Endothelial cell of umbilical vein (primary cell): ENCODE measurements at regions not wholly inside any gene's neighbourhood (a gene's known extent, or its start where the extent isn't known, plus 50 kb on each side); places are given as distances from the start of the nearest gene placed in this dataset.

Experiments
- BruUV-seq: library from RNA; stranded (reverse); fragments of 400-500 nt; replicated peaks from 2 replicates; lab custom pipeline; 2021; lab: Mats Ljungman, UMichigan
- CTCF ChIA-PET: fragments of 300-600, 350-600 bp; sonication (Branson Sonifier 250); formaldehyde crosslinking; loops from one replicate; lab custom pipeline; 2021; ENCODE audit warnings: antibody characterized with exemption, inconsistent platforms; lab: Charles Lee
- POLR2A ChIA-PET: fragments of 300-600, 350-600 bp; sonication (Branson Sonifier 250); formaldehyde crosslinking; loops from one replicate; lab custom pipeline; 2021; ENCODE audit warnings: antibody characterized with exemption, inconsistent platforms; lab: Charles Lee
- DNase-seq: peaks from one replicate; pipeline ENCODE4 v3.0.0-alpha.2; 2011; ENCODE audit warnings: low read depth, low spot score
- FAIRE-seq: peaks from 2 replicates; lab custom pipeline; 2011; peaks lifted over from hg19 to GRCh38; lab: Jason Lieb, UNC
- H2AFZ ChIP-seq: 2 replicates; pipeline ENCODE4 v1.6.0; 2012; ENCODE audit warnings: low read depth, low read length, control low read depth, inconsistent platforms
- H3K27ac ChIP-seq: 2 replicates; pipeline ENCODE4 v1.5.1; 2011; ENCODE audit warnings: low read depth, mild to moderate bottlenecking, control low read depth, low read length, moderate library complexity; ENCODE audit not compliant: insufficient read depth
- H3K27me3 ChIP-seq, 2 experiments: 2 replicates each; pipeline versions ENCODE4 v1.6.0 to v1.6.1; 2011; ENCODE audit warnings: low read length in 2 of 2, mixed read lengths in 1 of 2; ENCODE audit not compliant: control insufficient read depth in 2 of 2, insufficient read depth in 2 of 2
- H3K36me3 ChIP-seq, 2 experiments: 2 replicates in 1 of 2; 3 replicates in 1 of 2; pipeline ENCODE4 v1.5.1; 2011; ENCODE audit warnings: low read length in 2 of 2, mild to moderate bottlenecking in 1 of 2, moderate library complexity in 1 of 2; ENCODE audit not compliant: control insufficient read depth in 2 of 2, insufficient read depth in 2 of 2; ENCODE audit errors: extremely low read depth in 1 of 2
- H3K4me1 ChIP-seq: 3 replicates; pipeline ENCODE4 v1.5.1; 2011; ENCODE audit warnings: mild to moderate bottlenecking, low read length; ENCODE audit not compliant: control insufficient read depth, insufficient read depth; ENCODE audit errors: extremely low read depth
- H3K4me2 ChIP-seq: 2 replicates; pipeline ENCODE4 v1.6.1; 2011; ENCODE audit warnings: low read length, control low read depth, mixed read lengths; ENCODE audit not compliant: insufficient read depth
- H3K4me3 ChIP-seq, 3 experiments: fragments of 200-600 bp in 1 of 3; sonication (generic), shearing (Covaris generic) in 1 of 3; replicated peaks in 1 of 3; 2 replicates each; pipeline ENCODE4 v1.5.1; 2011 to 2016; ENCODE audit warnings: control low read depth in 3 of 3, low read length in 3 of 3, mild to moderate bottlenecking in 2 of 3, inconsistent platforms in 1 of 3, low read depth in 1 of 3, moderate library complexity in 1 of 3; ENCODE audit not compliant: insufficient read depth in 1 of 3
- H3K79me2 ChIP-seq: 2 replicates; pipeline ENCODE4 v1.6.0; 2012; ENCODE audit warnings: low read length, inconsistent platforms; ENCODE audit not compliant: control insufficient read depth, insufficient read depth
- H3K9ac ChIP-seq: replicated peaks from 2 replicates; pipeline ENCODE3; 2011; ENCODE audit warnings: low read length, control low read depth; ENCODE audit not compliant: insufficient read depth; ENCODE audit errors: extremely low read depth
- H3K9me1 ChIP-seq: replicated peaks from 3 replicates; pipeline ENCODE4 v1.6.0; 2011; ENCODE audit warnings: mild to moderate bottlenecking, low read length; ENCODE audit not compliant: control insufficient read depth, insufficient read depth; ENCODE audit errors: extremely low read depth
- H3K9me3 ChIP-seq: replicated peaks from 2 replicates; pipeline ENCODE4 v1.5.1; 2012; ENCODE audit warnings: low read length, inconsistent platforms; ENCODE audit not compliant: control insufficient read depth, insufficient read depth
- H4K20me1 ChIP-seq: replicated peaks from 2 replicates; pipeline ENCODE3; 2011; ENCODE audit warnings: mild to moderate bottlenecking, low read length; ENCODE audit not compliant: control insufficient read depth, insufficient read depth; ENCODE audit errors: extremely low read depth
- EZH2 ChIP-seq: IDR thresholded peaks from 2 replicates; pipeline ENCODE4 v1.6.1; 2012; ENCODE audit warnings: borderline replicate concordance, low read depth, mild to moderate bottlenecking, moderate library complexity, low read length, inconsistent platforms; ENCODE audit not compliant: severe bottlenecking
- FOS ChIP-seq: IDR thresholded peaks from 2 replicates; pipeline ENCODE4 v1.6.1; 2011; ENCODE audit warnings: mild to moderate bottlenecking, low read length, moderate library complexity, borderline replicate concordance; ENCODE audit not compliant: insufficient read depth
- GATA2 ChIP-seq: IDR thresholded peaks from 2 replicates; pipeline ENCODE4 v1.7.0; 2011; ENCODE audit warnings: low read depth, mild to moderate bottlenecking, moderate library complexity, mixed read lengths, low read length; ENCODE audit not compliant: insufficient read length, insufficient read depth
- JUN ChIP-seq: IDR thresholded peaks from 2 replicates; pipeline ENCODE4 v1.6.1; 2011; ENCODE audit warnings: borderline replicate concordance, low read depth; ENCODE audit not compliant: insufficient read length, insufficient read depth
- MYC ChIP-seq: IDR thresholded peaks from one replicate; pipeline ENCODE4 v1.6.1; 2011; ENCODE audit warnings: mild to moderate bottlenecking, low read depth, low read length
- POLR2A ChIP-seq: IDR thresholded peaks from 2 replicates; pipeline ENCODE4 v1.6.1; 2012; ENCODE audit warnings: low read depth, mild to moderate bottlenecking, control low read depth, low read length
- POLR2AphosphoS5 ChIP-seq: IDR thresholded peaks from 2 replicates; pipeline ENCODE4 v1.6.1; 2012; ENCODE audit warnings: low read depth, mild to moderate bottlenecking, control low read depth, low read length, moderate library complexity; ENCODE audit not compliant: insufficient read depth
- dilution Hi-C: fragments of 300-500 bp; cut with MboI; formaldehyde crosslinking; loops from one replicate; pipeline ENCODE4 v1.15.0; 2019; ENCODE audit warnings: low sequenced_read_pairs; ENCODE audit not compliant: extremely low pct_ligation_motif_present
- intact Hi-C: fragments of 100-400 bp; cut with micrococcal nuclease; formaldehyde crosslinking; loops from one replicate; pipeline ENCODE4 v1.10.0; 2022
- TF ChIP-seq, protein P1 (sequence below), 2 donors: IDR thresholded peaks; 1 replicate in 1 of 2; 2 replicates in 1 of 2; pipeline ENCODE4 v1.5.1; 2011; ENCODE audit warnings: low read length in 2 of 2, mild to moderate bottlenecking in 2 of 2, moderate library complexity in 2 of 2, control low read depth in 1 of 2, inconsistent platforms in 1 of 2, low read depth in 1 of 2; ENCODE audit not compliant: insufficient read depth in 1 of 2; ENCODE audit errors: extremely low read depth in 1 of 2
- TF ChIP-seq, protein P2 (sequence below): IDR thresholded peaks from 2 replicates; pipeline ENCODE4 v1.6.1; 2011; ENCODE audit not compliant: insufficient read depth, insufficient read length

DNA sequence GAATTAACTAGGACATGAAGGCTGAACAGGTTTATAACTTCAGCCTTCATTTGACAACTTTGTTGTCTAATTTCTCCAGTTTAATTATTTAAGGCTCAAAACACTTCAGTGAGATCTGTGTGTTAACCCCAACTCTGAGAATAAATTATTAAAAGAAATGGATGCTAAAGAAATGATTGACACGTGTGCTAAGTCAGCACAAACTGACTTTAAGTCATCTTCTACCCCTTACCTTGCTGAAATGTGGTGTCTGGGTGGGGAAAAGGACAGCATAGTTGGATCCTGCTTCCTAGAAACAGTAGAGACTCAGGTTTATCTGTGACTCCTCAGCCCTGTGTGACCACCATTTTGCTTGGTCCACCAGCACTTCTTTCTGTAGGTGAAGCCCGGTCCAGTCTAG, 324.8 kb upstream of the NPSR1 start:
- H3K9me3 ChIP-seq, result no peaks in the 10 kb centered on the region
- no peaks in the 10 kb centered on the region for H3K36me3 ChIP-seq
- H3K4me3 ChIP-seq, result no peak overlapping the region
- H4K20me1 ChIP-seq, result no peaks in the 10 kb centered on the region
- H3K9ac ChIP-seq, result no peak overlapping the region
- TF ChIP-seq POLR2AphosphoS5, result no peak
- no peak for TF ChIP-seq EZH2
- TF ChIP-seq FOS, result no peak
- no peak for TF ChIP-seq POLR2A
- TF ChIP-seq, protein P1, sequence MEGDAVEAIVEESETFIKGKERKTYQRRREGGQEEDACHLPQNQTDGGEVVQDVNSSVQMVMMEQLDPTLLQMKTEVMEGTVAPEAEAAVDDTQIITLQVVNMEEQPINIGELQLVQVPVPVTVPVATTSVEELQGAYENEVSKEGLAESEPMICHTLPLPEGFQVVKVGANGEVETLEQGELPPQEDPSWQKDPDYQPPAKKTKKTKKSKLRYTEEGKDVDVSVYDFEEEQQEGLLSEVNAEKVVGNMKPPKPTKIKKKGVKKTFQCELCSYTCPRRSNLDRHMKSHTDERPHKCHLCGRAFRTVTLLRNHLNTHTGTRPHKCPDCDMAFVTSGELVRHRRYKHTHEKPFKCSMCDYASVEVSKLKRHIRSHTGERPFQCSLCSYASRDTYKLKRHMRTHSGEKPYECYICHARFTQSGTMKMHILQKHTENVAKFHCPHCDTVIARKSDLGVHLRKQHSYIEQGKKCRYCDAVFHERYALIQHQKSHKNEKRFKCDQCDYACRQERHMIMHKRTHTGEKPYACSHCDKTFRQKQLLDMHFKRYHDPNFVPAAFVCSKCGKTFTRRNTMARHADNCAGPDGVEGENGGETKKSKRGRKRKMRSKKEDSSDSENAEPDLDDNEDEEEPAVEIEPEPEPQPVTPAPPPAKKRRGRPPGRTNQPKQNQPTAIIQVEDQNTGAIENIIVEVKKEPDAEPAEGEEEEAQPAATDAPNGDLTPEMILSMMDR (IDR thresholded peaks at IDR 0.05; ENCODE audit: extremely low read depth in 1 of 2, insufficient read depth in 1 of 2, low read depth in 1 of 2, low read length in 2 of 2), result no peak
- TF ChIP-seq, protein P2, sequence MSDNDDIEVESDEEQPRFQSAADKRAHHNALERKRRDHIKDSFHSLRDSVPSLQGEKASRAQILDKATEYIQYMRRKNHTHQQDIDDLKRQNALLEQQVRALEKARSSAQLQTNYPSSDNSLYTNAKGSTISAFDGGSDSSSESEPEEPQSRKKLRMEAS, result no peak
- no peak for TF ChIP-seq JUN
- TF ChIP-seq MYC, result no peak
- TF ChIP-seq GATA2, result no peak
- POLR2A ChIA-PET, result no interaction called here
- H2AFZ ChIP-seq, result no peak overlapping the region
- BruUV-seq, result no TSS peak
- dilution Hi-C loops, result no loop called here
- intact Hi-C loops, result no loop called here
- no peak for DNase-seq
- no peak for FAIRE-seq
- CTCF ChIA-PET, result interaction anchor here (0.6 kb wide), 1 partner anchor 12 kb away, joined by 3 read pairs; no protein-coding TSS in a partner anchor
- H3K4me1 ChIP-seq, result no peaks in the 10 kb centered on the region
- H3K4me2 ChIP-seq, result no peak overlapping the region
- H3K27me3 ChIP-seq, result no peaks in the 10 kb centered on the region
- H3K9me1 ChIP-seq, result no peaks in the 10 kb centered on the region
- H3K27ac ChIP-seq, result no peak overlapping the region
- H3K79me2 ChIP-seq, result no peaks in the 10 kb centered on the region
